Activated T-cell treated with anti-CD3 and anti-CD28 coated beads, Interleukin-2, amount 50 U/mL, for 4 hours (primary cell): ENCODE measurements at regions not wholly inside any gene's neighbourhood (a gene's known extent, or its start where the extent isn't known, plus 50 kb on each side); places are given as distances from the start of the nearest gene placed in this dataset.

Source experiments
- ATAC-seq, 2 donors: fragments of 200-7000 bp; cut with Tn5 transposase; one replicate each; pipeline ENCODE4 v1.10.0; 2021
- DNase-seq: peaks from one replicate; pipeline ENCODE4 v3.0.0-alpha.2; 2020
- H3K27me3 Mint-ChIP-seq: one replicate; pipeline ENCODE4 v1.8.0; 2021; ENCODE audit warnings: low read depth, mixed read lengths
- H3K36me3 Mint-ChIP-seq: one replicate; pipeline ENCODE4 v1.8.0; 2022; ENCODE audit warnings: mixed read lengths; ENCODE audit not compliant: insufficient read depth
- H3K4me1 Mint-ChIP-seq: one replicate; pipeline ENCODE4 v1.8.0; 2021; ENCODE audit warnings: low read depth, mixed read lengths
- H3K4me3 Mint-ChIP-seq: one replicate; pipeline ENCODE4 v1.8.0; 2021; ENCODE audit warnings: mild to moderate bottlenecking, moderate library complexity, mixed read lengths
- H3K9me3 Mint-ChIP-seq: one replicate; pipeline ENCODE4 v1.8.0; 2021; ENCODE audit warnings: mixed read lengths

GRCh38 chr6:105573556-105573955 lies 170.7 kb upstream of the PREP start:
- Mint-ChIP-seq H3K4me1 (peaks cover 2% of the 10 kb centered on the region), H3K36me3 (no peaks in the 10 kb centered on the region), H3K9me3 (no peaks in the 10 kb centered on the region), H3K27me3 (peaks cover 10% of the 10 kb centered on the region), H3K4me3 (no peak overlapping the region)
- DNase-seq (no peak), ATAC-seq (no peak)

GRCh38 chr6:105573138-105573537 lies 170.3 kb upstream of the PREP start:
- Mint-ChIP-seq H3K9me3 (no peaks in the 10 kb centered on the region), H3K4me3 (no peak overlapping the region), H3K36me3 (no peaks in the 10 kb centered on the region), H3K27me3 (peaks cover 10% of the 10 kb centered on the region), H3K4me1 (no peaks in the 10 kb centered on the region)
- ATAC-seq (no peak), DNase-seq (no peak)

- ATAC-seq (no peak), DNase-seq (no peak)
- Mint-ChIP-seq H3K9me3 (no peaks in the 10 kb centered on the region), H3K36me3 (no peaks in the 10 kb centered on the region), H3K4me1 (no peaks in the 10 kb centered on the region), H3K4me3 (no peak overlapping the region), H3K27me3 (peaks cover 2% of the 10 kb centered on the region)
Observed at GRCh38 chr6:105570416-105570815, 167.5 kb upstream of the PREP start.

GRCh38 chr6:105569706-105570105 lies 166.8 kb upstream of the PREP start:
- Mint-ChIP-seq H3K4me3 (no peak overlapping the region), H3K9me3 (no peaks in the 10 kb centered on the region), H3K36me3 (no peaks in the 10 kb centered on the region), H3K27me3 (peaks cover 4% of the 10 kb centered on the region), H3K4me1 (no peaks in the 10 kb centered on the region)
- ATAC-seq (no peak), DNase-seq (no peak)

- Mint-ChIP-seq H3K27me3 (peaks cover 6% of the 10 kb centered on the region), H3K4me1 (no peaks in the 10 kb centered on the region), H3K9me3 (no peaks in the 10 kb centered on the region), H3K36me3 (no peaks in the 10 kb centered on the region), H3K4me3 (no peak overlapping the region)
- DNase-seq, result no peak
- no peak for ATAC-seq
Observed at GRCh38 chr6:105568751-105569150, 165.9 kb upstream of the PREP start.

- Mint-ChIP-seq H3K36me3 (no peaks in the 10 kb centered on the region), H3K9me3 (peaks cover under 1% of the 10 kb centered on the region), H3K4me1 (no peaks in the 10 kb centered on the region), H3K27me3 (peaks cover 6% of the 10 kb centered on the region), H3K4me3 (no peak overlapping the region)
- DNase-seq (no peak), ATAC-seq (no peak)
Observed at GRCh38 chr6:105568142-105568541, 165.3 kb upstream of the PREP start.

- Mint-ChIP-seq H3K36me3 (no peaks in the 10 kb centered on the region), H3K27me3 (peaks cover 6% of the 10 kb centered on the region), H3K4me3 (no peak overlapping the region), H3K4me1 (no peaks in the 10 kb centered on the region), H3K9me3 (peaks cover 8% of the 10 kb centered on the region)
- ATAC-seq (no peak), DNase-seq (no peak)
Observed at GRCh38 chr6:105567140-105567539, 164.3 kb upstream of the PREP start.

GRCh38 chr6:105566503-105566902 lies 163.6 kb upstream of the PREP start:
- DNase-seq, result no peak
- peaks cover 6% of the 10 kb centered on the region for H3K27me3 Mint-ChIP-seq
- H3K9me3 Mint-ChIP-seq, result peaks cover 8% of the 10 kb centered on the region
- H3K36me3 Mint-ChIP-seq, result no peaks in the 10 kb centered on the region
- no peak overlapping the region for H3K4me3 Mint-ChIP-seq
- no peaks in the 10 kb centered on the region for H3K4me1 Mint-ChIP-seq
- ATAC-seq, result no peak

- DNase-seq (no peak), ATAC-seq (no peak)
- Mint-ChIP-seq H3K4me3 (no peak overlapping the region), H3K36me3 (no peaks in the 10 kb centered on the region), H3K4me1 (no peaks in the 10 kb centered on the region), H3K27me3 (peaks cover 6% of the 10 kb centered on the region), H3K9me3 (peaks cover 8% of the 10 kb centered on the region)
Observed at GRCh38 chr6:105564121-105564902, 161.4 kb upstream of the PREP start.

- H3K27me3 Mint-ChIP-seq, result peaks cover 8% of the 10 kb centered on the region
- DNase-seq (no peak), ATAC-seq (no peak)
- H3K9me3 Mint-ChIP-seq, result peaks cover 8% of the 10 kb centered on the region
- no peak overlapping the region for H3K4me3 Mint-ChIP-seq
- H3K4me1 Mint-ChIP-seq, result no peaks in the 10 kb centered on the region
- no peaks in the 10 kb centered on the region for H3K36me3 Mint-ChIP-seq
Observed at GRCh38 chr6:105562027-105562426, 159.1 kb upstream of the PREP start.

GRCh38 chr6:105561486-105561885 lies 158.6 kb upstream of the PREP start:
- ATAC-seq, result no peak

GRCh38 chr6:105560611-105561066 lies 157.8 kb upstream of the PREP start:
- ATAC-seq (peak; percentile 82 to 91), DNase-seq (no peak)
- Mint-ChIP-seq H3K4me3 (no peak overlapping the region), H3K4me1 (no peaks in the 10 kb centered on the region), H3K9me3 (peaks cover 15% of the 10 kb centered on the region), H3K27me3 (peaks cover 11% of the 10 kb centered on the region), H3K36me3 (no peaks in the 10 kb centered on the region)

More at GRCh38 chr6:105561486-105561885, 158.6 kb upstream of the PREP start:
- H3K9me3 Mint-ChIP-seq, result peaks cover 8% of the 10 kb centered on the region
- DNase-seq, result no peak
- H3K36me3 Mint-ChIP-seq, result no peaks in the 10 kb centered on the region
- H3K4me3 Mint-ChIP-seq, result no peak overlapping the region
- no peaks in the 10 kb centered on the region for H3K4me1 Mint-ChIP-seq
- peaks cover 8% of the 10 kb centered on the region for H3K27me3 Mint-ChIP-seq

GRCh38 chr6:105557291-105557690 lies 154.4 kb upstream of the PREP start:
- Mint-ChIP-seq H3K4me3 (no peak overlapping the region), H3K9me3 (peaks cover 6% of the 10 kb centered on the region), H3K27me3 (peaks cover 9% of the 10 kb centered on the region), H3K4me1 (no peaks in the 10 kb centered on the region), H3K36me3 (no peaks in the 10 kb centered on the region)
- DNase-seq (no peak), ATAC-seq (no peak)

- ATAC-seq, result no peak
- Mint-ChIP-seq H3K36me3 (no peaks in the 10 kb centered on the region), H3K9me3 (peaks cover 6% of the 10 kb centered on the region), H3K4me3 (no peak overlapping the region), H3K4me1 (no peaks in the 10 kb centered on the region), H3K27me3 (peaks cover 12% of the 10 kb centered on the region)
- no peak for DNase-seq
Observed at GRCh38 chr6:105553171-105553570, 150.3 kb upstream of the PREP start.

GRCh38 chr6:105550955-105551620 lies 148.2 kb upstream of the PREP start:
- no peak for DNase-seq
- H3K4me1 Mint-ChIP-seq, result no peaks in the 10 kb centered on the region
- peaks cover 12% of the 10 kb centered on the region for H3K27me3 Mint-ChIP-seq
- no peak for ATAC-seq
- no peak overlapping the region for H3K4me3 Mint-ChIP-seq
- H3K9me3 Mint-ChIP-seq, result peaks cover 2% of the 10 kb centered on the region
- no peaks in the 10 kb centered on the region for H3K36me3 Mint-ChIP-seq
